HG03378 (cell line): ENCODE measurements at regions not wholly inside any gene's neighbourhood (a gene's known extent, or its start where the extent isn't known, plus 50 kb on each side); places are given as distances from the start of the nearest gene placed in this dataset.
A peak's percentile ranks its signal among the peaks of the same experiment; 100 is the strongest.

Experiments
- ATAC-seq: cut with Tn5 transposase; IDR thresholded peaks from one replicate; pipeline ENCODE4 v1.9.1; 2021; ENCODE audit warnings: mild to moderate bottlenecking, moderate library complexity; ENCODE audit not compliant: unreplicated experiment

GRCh38 chr6:43985329-43985728, 141.9 kb downstream of the MRPL14 start:
- ATAC-seq, result no peak

- no peak for ATAC-seq
These were observed 142.6 kb downstream of the MRPL14 start for GRCh38 chr6:43984442-43985321.

GRCh38 chr6:43983632-43984031, 143.6 kb downstream of the MRPL14 start:
- no peak for ATAC-seq

- no peak for ATAC-seq
These were observed 144.1 kb downstream of the MRPL14 start for GRCh38 chr6:43983191-43983590.

- ATAC-seq, result no peak
These were observed 145.1 kb downstream of the MRPL14 start for GRCh38 chr6:43982084-43982625.

- ATAC-seq, result no peak
These were observed 145.8 kb downstream of the MRPL14 start for GRCh38 chr6:43981363-43981990.

- ATAC-seq, result no peak
These were observed 147.1 kb downstream of the MRPL14 start for GRCh38 chr6:43980004-43980795.

- ATAC-seq, result no peak
These were observed 147.7 kb downstream of the MRPL14 start for GRCh38 chr6:43979525-43979924.

- no peak for ATAC-seq
These were observed 148.5 kb downstream of the MRPL14 start for GRCh38 chr6:43978473-43979346.

- ATAC-seq, result peak; percentile 71
These were observed 149.7 kb downstream of the MRPL14 start for GRCh38 chr6:43977404-43978111.

- no peak for ATAC-seq
These were observed 150.4 kb downstream of the MRPL14 start for GRCh38 chr6:43976706-43977403.

GRCh38 chr6:43974643-43975230, 152.5 kb downstream of the MRPL14 start:
- no peak for ATAC-seq

GRCh38 chr6:43973357-43973756, 153.9 kb downstream of the MRPL14 start:
- ATAC-seq, result no peak

- ATAC-seq, result no peak
These were observed 154.3 kb downstream of the MRPL14 start for GRCh38 chr6:43972913-43973300.

- no peak for ATAC-seq
These were observed 154.9 kb downstream of the MRPL14 start for GRCh38 chr6:43972179-43972912.

- ATAC-seq, result no peak
These were observed 155.5 kb downstream of the MRPL14 start for GRCh38 chr6:43971776-43972126.

- ATAC-seq, result no peak
These were observed 156.1 kb downstream of the MRPL14 start for GRCh38 chr6:43970913-43971775.
